Activated naive CD4-positive, alpha-beta T cell treated with anti-CD3 and anti-CD28 coated beads for 36 hours (primary cell): ENCODE measurements at regions not wholly inside any gene's neighbourhood (a gene's known extent, or its start where the extent isn't known, plus 50 kb on each side); places are given as distances from the start of the nearest gene placed in this dataset.
"Not testable (repeated sequence)": the region's sequence is repeated elsewhere in the genome, so short reads cannot be mapped to it uniquely, and the experiment has no call there.

Experiments used
- CTCF ChIA-PET: fragments of 350-600 bp; sonication (Branson Sonifier 250); formaldehyde crosslinking; loops from one replicate; lab custom pipeline; 2021; ENCODE audit warnings: antibody characterized with exemption; lab: Charles Lee
- DNase-seq: peaks from one replicate; pipeline ENCODE4 v3.0.0-alpha.2; 2020
- H3K27ac Mint-ChIP-seq: one replicate; pipeline ENCODE4 v1.8.0; 2021; ENCODE audit warnings: mild to moderate bottlenecking, mixed read lengths
- H3K27me3 Mint-ChIP-seq: one replicate; pipeline ENCODE4 v1.8.0; 2021; ENCODE audit warnings: low read depth, mixed read lengths
- H3K36me3 Mint-ChIP-seq: one replicate; pipeline ENCODE4 v1.8.0; 2021; ENCODE audit warnings: low read depth, mixed read lengths
- H3K4me1 Mint-ChIP-seq: one replicate; pipeline ENCODE4 v1.8.0; 2021; ENCODE audit warnings: low read depth, mixed read lengths
- H3K4me3 Mint-ChIP-seq: one replicate; pipeline ENCODE4 v1.8.0; 2021; ENCODE audit warnings: mild to moderate bottlenecking, moderate library complexity, mixed read lengths
- H3K9me3 Mint-ChIP-seq: one replicate; pipeline ENCODE4 v1.8.0; 2021; ENCODE audit warnings: mixed read lengths
- intact Hi-C: fragments of 100-400 bp; cut with micrococcal nuclease; formaldehyde crosslinking; loops from one replicate; pipeline ENCODE4 v1.15.1; 2023

- no peak overlapping the region for H3K4me3 Mint-ChIP-seq
- CTCF ChIA-PET = no interaction called here
- intact Hi-C loops = no loop called here
These were observed 212.3 kb downstream of the TTC6 start for GRCh38 chr14:37807722-37808121.

DNA sequence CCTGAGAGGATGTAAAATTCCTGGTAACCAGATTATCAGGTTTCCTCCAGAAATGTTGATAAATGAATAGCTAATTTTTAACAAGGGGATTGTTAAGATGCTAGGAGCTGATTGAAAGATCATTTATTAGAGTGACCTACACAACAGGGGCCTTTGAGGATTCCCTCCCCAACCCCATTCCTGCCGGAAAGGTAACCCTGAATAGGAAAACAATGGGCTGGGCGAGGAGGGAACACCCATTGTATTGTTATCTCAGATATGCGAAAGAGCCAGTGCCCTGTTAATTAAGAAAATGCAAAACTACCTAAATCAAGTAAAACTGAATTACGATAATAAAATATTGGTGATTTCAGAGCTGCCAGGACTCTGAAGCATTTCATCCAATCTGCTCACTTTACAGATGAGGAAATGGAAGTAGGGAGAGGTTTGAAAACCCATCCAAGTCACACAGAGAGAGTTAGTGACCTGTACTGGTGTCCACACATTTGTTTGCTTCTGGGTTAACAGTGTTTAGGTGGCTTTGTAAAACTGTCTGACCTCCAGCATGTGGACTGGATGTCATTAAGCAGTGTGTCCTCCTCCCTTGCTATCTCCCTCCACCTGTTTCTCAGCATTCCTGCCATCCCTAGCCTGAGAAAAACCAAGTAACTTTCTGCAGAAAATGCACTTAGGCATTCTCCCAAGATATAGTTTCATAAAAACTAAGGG lies 214.8 kb downstream of the TTC6 start:
- Mint-ChIP-seq H3K9me3 (no peaks in the 10 kb centered on the region), H3K36me3 (no peaks in the 10 kb centered on the region), H3K27me3 (peaks cover 6% of the 10 kb centered on the region), H3K4me1 (no peaks in the 10 kb centered on the region), H3K27ac (no peak overlapping the region), H3K4me3 (no peak overlapping the region)
- intact Hi-C loops = no loop called here
- DNase-seq = no peak
- CTCF ChIA-PET = no interaction called here

More at GRCh38 chr14:37807722-37808121, 212.3 kb downstream of the TTC6 start:
- H3K27ac Mint-ChIP-seq = no peak overlapping the region
- H3K27me3 Mint-ChIP-seq = peaks cover 3% of the 10 kb centered on the region
- no peaks in the 10 kb centered on the region for H3K36me3 Mint-ChIP-seq
- H3K4me1 Mint-ChIP-seq = no peaks in the 10 kb centered on the region
- no peaks in the 10 kb centered on the region for H3K9me3 Mint-ChIP-seq
- no peak for DNase-seq

GRCh38 chr14:37813732-37814131 lies 218.3 kb downstream of the TTC6 start:
- Mint-ChIP-seq H3K4me1 (no peaks in the 10 kb centered on the region), H3K4me3 (no peak overlapping the region), H3K36me3 (no peaks in the 10 kb centered on the region), H3K27ac (no peak overlapping the region), H3K9me3 (no peaks in the 10 kb centered on the region), H3K27me3 (peaks cover 11% of the 10 kb centered on the region)
- intact Hi-C loops = no loop called here
- CTCF ChIA-PET = no interaction called here
- DNase-seq = no peak

DNA sequence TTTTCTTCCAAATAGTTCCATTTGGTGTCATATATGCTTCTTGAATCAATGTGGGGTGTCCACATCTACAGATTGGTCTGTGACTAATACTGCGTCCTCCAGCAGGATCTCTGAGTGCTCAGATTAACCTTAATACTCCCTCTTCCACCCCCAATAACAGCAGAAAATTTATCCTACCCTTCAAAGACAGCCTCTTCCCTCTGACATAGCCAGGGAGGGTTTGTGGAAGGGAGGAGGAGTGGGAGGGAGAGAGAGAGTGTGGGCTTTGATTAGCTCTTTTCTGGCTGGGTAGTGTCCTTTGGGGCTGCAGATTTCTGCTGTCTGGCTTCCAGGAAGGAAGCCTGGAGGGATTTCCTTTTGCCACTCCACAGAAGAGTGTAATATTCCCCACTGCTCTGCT lies 220.7 kb downstream of the TTC6 start:
- no peak overlapping the region for H3K27ac Mint-ChIP-seq
- DNase-seq = no peak
- no peak overlapping the region for H3K4me3 Mint-ChIP-seq
- CTCF ChIA-PET = no interaction called here
- no peaks in the 10 kb centered on the region for H3K9me3 Mint-ChIP-seq
- peaks cover 8% of the 10 kb centered on the region for H3K27me3 Mint-ChIP-seq
- no peaks in the 10 kb centered on the region for H3K36me3 Mint-ChIP-seq
- intact Hi-C loops = no loop called here
- H3K4me1 Mint-ChIP-seq = no peaks in the 10 kb centered on the region

DNA sequence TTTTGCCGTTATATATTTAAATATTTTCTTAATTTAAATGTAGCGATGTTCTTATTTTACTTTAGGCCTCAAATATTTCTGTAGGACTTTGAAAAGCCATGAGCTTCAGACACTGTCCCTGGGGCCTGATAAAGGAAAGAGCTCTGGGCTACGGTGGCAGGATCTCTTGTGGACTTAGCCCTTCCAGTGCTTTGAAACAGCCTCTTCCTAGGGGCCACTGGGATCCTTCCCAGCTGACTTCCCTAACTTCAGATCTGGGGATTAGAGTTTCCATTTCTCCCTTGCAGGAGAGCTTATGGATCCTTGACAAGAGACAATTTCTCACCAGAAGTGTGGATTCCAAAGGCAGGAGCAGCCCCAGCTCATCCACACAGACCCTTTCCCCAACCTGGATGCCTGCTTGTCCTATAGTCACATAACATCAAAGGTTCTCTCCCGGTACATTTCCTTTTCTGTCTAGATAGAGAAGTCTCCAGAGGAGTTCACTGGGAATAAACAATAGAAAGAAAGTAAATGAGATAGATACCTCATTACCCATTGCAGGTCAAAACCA lies 221.4 kb downstream of the TTC6 start:
- intact Hi-C loops = no loop called here
- H3K36me3 Mint-ChIP-seq = no peaks in the 10 kb centered on the region
- H3K4me1 Mint-ChIP-seq = no peaks in the 10 kb centered on the region
- no peak overlapping the region for H3K27ac Mint-ChIP-seq
- no peaks in the 10 kb centered on the region for H3K9me3 Mint-ChIP-seq
- CTCF ChIA-PET = no interaction called here
- DNase-seq = no peak
- H3K27me3 Mint-ChIP-seq = peaks cover 8% of the 10 kb centered on the region
- no peak overlapping the region for H3K4me3 Mint-ChIP-seq

- H3K4me3 Mint-ChIP-seq = no peak overlapping the region
- H3K9me3 Mint-ChIP-seq = no peaks in the 10 kb centered on the region
- intact Hi-C loops = no loop called here
- no peak for DNase-seq
- no peaks in the 10 kb centered on the region for H3K4me1 Mint-ChIP-seq
- H3K27me3 Mint-ChIP-seq = peaks cover 8% of the 10 kb centered on the region
- no peaks in the 10 kb centered on the region for H3K36me3 Mint-ChIP-seq
- H3K27ac Mint-ChIP-seq = no peak overlapping the region
- CTCF ChIA-PET = interaction anchor here (0.6 to 1.0 kb wide), 2 partner anchors 23 to 905 kb away, joined by 3 to 5 read pairs; no protein-coding TSS in a partner anchor
These were observed 224.0 kb downstream of the TTC6 start for GRCh38 chr14:37819155-37820015.

DNA sequence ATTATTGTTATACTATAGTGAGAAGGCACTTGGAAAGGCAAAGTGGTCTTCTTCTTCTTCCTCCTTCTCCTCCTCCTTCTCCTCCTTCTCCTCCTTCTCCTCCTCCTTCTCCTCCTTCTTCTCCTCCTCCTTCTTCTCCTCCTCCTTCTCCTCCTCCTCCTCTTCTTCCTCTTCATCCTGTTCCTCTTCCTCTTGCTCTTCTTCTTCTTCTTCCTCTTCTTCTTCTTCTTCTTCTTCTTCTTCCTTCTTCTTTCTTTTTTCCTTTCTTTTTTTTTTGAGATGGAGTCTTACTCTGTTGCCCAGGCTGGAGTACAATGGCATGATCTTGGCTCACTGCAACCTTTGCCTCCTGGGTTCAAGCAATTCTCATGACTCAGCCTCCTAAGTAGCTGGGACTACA lies 225.4 kb downstream of the TTC6 start:
- H3K36me3 Mint-ChIP-seq, DNase-seq, CTCF ChIA-PET, intact Hi-C loops, H3K4me3 Mint-ChIP-seq, H3K9me3 Mint-ChIP-seq, H3K27me3 Mint-ChIP-seq, H3K4me1 Mint-ChIP-seq, H3K27ac Mint-ChIP-seq: not testable (repeated sequence)

GRCh38 chr14:37824939-37825712 lies 229.7 kb downstream of the TTC6 start:
- Mint-ChIP-seq H3K36me3 (no peaks in the 10 kb centered on the region), H3K27ac (no peak overlapping the region), H3K9me3 (peaks cover 3% of the 10 kb centered on the region), H3K27me3 (no peaks in the 10 kb centered on the region), H3K4me1 (no peaks in the 10 kb centered on the region), H3K4me3 (no peak overlapping the region)
- CTCF ChIA-PET = no interaction called here
- no peak for DNase-seq
- intact Hi-C loops = no loop called here

GRCh38 chr14:37826869-37827268 lies 231.4 kb downstream of the TTC6 start:
- H3K4me3 Mint-ChIP-seq = no peak overlapping the region
- no peaks in the 10 kb centered on the region for H3K4me1 Mint-ChIP-seq
- H3K36me3 Mint-ChIP-seq = no peaks in the 10 kb centered on the region
- no peak for DNase-seq
- no peaks in the 10 kb centered on the region for H3K27me3 Mint-ChIP-seq
- CTCF ChIA-PET = no interaction called here
- intact Hi-C loops = no loop called here
- no peak overlapping the region for H3K27ac Mint-ChIP-seq
- H3K9me3 Mint-ChIP-seq = peaks cover 4% of the 10 kb centered on the region

DNA sequence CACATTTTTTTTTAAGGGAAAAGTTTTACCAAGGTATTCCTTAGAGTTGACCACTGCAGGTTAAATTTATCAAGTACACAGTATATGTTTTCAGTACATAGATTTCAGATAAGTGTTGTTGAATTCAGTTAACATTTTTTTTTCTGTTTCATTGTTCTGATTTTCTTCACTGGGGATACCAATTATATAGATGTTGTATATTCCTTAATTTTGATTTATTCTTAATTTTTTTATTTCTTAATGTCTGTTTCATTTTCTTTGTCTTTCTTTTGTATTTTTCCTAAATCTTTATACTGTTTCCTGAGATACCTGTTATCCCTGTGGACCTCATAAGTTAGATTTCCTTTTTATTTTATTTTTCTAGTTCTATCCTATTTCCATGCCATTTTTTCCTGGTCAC lies 234.8 kb downstream of the TTC6 start:
- H3K27me3 Mint-ChIP-seq = no peaks in the 10 kb centered on the region
- H3K9me3 Mint-ChIP-seq = peaks cover 26% of the 10 kb centered on the region
- no peak overlapping the region for H3K27ac Mint-ChIP-seq
- H3K4me1 Mint-ChIP-seq = no peaks in the 10 kb centered on the region
- DNase-seq = no peak
- H3K36me3 Mint-ChIP-seq = peaks cover 1% of the 10 kb centered on the region
- no peak overlapping the region for H3K4me3 Mint-ChIP-seq
- CTCF ChIA-PET = no interaction called here
- intact Hi-C loops = no loop called here

DNA sequence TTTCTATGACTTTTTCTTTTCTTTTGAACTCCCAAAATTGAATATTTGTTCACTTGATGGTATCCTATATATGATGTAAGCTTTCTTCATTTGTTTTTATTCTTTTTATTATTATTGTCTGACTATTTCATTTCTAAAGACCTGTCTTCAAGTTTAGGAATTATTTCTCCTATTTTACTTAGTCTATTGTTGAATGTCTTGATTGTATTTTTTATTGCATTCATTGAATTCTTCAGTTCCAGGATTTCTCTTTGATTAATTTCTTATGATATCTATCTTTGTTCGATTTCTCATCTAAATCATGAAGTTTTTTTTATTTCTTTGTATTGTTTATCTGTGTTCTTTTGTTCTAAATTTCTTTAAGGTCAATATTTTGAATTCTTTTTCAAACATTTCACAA lies 238.8 kb downstream of the TTC6 start:
- no peak for DNase-seq
- Mint-ChIP-seq H3K36me3 (peaks cover 1% of the 10 kb centered on the region), H3K27ac (no peak overlapping the region), H3K9me3 (peaks cover 39% of the 10 kb centered on the region), H3K4me3 (no peak overlapping the region), H3K4me1 (no peaks in the 10 kb centered on the region), H3K27me3 (no peaks in the 10 kb centered on the region)
- CTCF ChIA-PET = no interaction called here
- intact Hi-C loops = no loop called here

GRCh38 chr14:37838778-37839177 lies 243.3 kb downstream of the TTC6 start:
- H3K36me3 Mint-ChIP-seq, DNase-seq, H3K4me1 Mint-ChIP-seq, intact Hi-C loops, H3K27ac Mint-ChIP-seq, CTCF ChIA-PET, H3K27me3 Mint-ChIP-seq, H3K4me3 Mint-ChIP-seq: not testable (repeated sequence)
- peaks cover 29% of the 10 kb centered on the region for H3K9me3 Mint-ChIP-seq
